Mesothelial cell of epicardium (in vitro differentiated cells): ENCODE measurements at regions not wholly inside any gene's neighbourhood (a gene's known extent, or its start where the extent isn't known, plus 50 kb on each side); places are given as distances from the start of the nearest gene placed in this dataset.

Source experiments
- DNase-seq, 2 experiments: peaks; one replicate each; pipeline ENCODE4 v3.0.0; 2021; ENCODE audit warnings: low spot score in 2 of 2; ENCODE audit not compliant: unreplicated experiment in 2 of 2
- H3K27ac Mint-ChIP-seq: 2 replicates; pipeline ENCODE4 v1.8.0; 2021; ENCODE audit warnings: mixed read lengths
- H3K27me3 Mint-ChIP-seq: 2 replicates; pipeline ENCODE4 v1.8.0; 2021; ENCODE audit warnings: low read depth, mixed read lengths
- H3K36me3 Mint-ChIP-seq: 2 replicates; pipeline ENCODE4 v1.8.0; 2021; ENCODE audit warnings: mixed read lengths
- H3K4me1 Mint-ChIP-seq: 2 replicates; pipeline ENCODE4 v1.8.0; 2021; ENCODE audit warnings: mixed read lengths
- H3K4me3 Mint-ChIP-seq: 2 replicates; pipeline ENCODE4 v1.8.0; 2021; ENCODE audit warnings: mild to moderate bottlenecking, moderate library complexity, mixed read lengths
- H3K9me3 Mint-ChIP-seq: 2 replicates; pipeline ENCODE4 v1.8.0; 2021; ENCODE audit warnings: mixed read lengths
- CTCF ChIP-seq: fragments of 200-600 bp; sonication (generic); IDR thresholded peaks from one replicate; pipeline ENCODE4 v1.5.0; 2021; ENCODE audit warnings: antibody characterized with exemption; ENCODE audit not compliant: unreplicated experiment

- no peak for DNase-seq
- Mint-ChIP-seq H3K36me3 (no peaks in the 10 kb centered on the region), H3K4me3 (no peak overlapping the region), H3K27me3 (peaks cover 38% of the 10 kb centered on the region), H3K9me3 (no peaks in the 10 kb centered on the region), H3K27ac (no peak overlapping the region), H3K4me1 (no peaks in the 10 kb centered on the region)
- TF ChIP-seq CTCF = no peak
Observed at GRCh38 chr18:47403317-47403716, 151.9 kb upstream of the SKOR2 start.

GRCh38 chr18:47399475-47399874 lies 148.0 kb upstream of the SKOR2 start:
- no peak for TF ChIP-seq CTCF

GRCh38 chr18:47397671-47398319 lies 146.3 kb upstream of the SKOR2 start:
- DNase-seq = no peak
- H3K27ac Mint-ChIP-seq = no peak overlapping the region
- no peaks in the 10 kb centered on the region for H3K9me3 Mint-ChIP-seq
- peak; percentile 49 for TF ChIP-seq CTCF
- H3K4me3 Mint-ChIP-seq = no peak overlapping the region
- no peaks in the 10 kb centered on the region for H3K36me3 Mint-ChIP-seq
- H3K27me3 Mint-ChIP-seq = peaks cover 49% of the 10 kb centered on the region
- H3K4me1 Mint-ChIP-seq = no peaks in the 10 kb centered on the region

More at GRCh38 chr18:47399475-47399874, 148.0 kb upstream of the SKOR2 start:
- Mint-ChIP-seq H3K36me3 (no peaks in the 10 kb centered on the region), H3K27ac (no peak overlapping the region), H3K27me3 (peaks cover 58% of the 10 kb centered on the region), H3K9me3 (no peaks in the 10 kb centered on the region), H3K4me1 (no peaks in the 10 kb centered on the region), H3K4me3 (no peak overlapping the region)
- DNase-seq = no peak

- Mint-ChIP-seq H3K36me3 (no peaks in the 10 kb centered on the region), H3K4me1 (peaks cover 2% of the 10 kb centered on the region), H3K27ac (no peak overlapping the region), H3K9me3 (no peaks in the 10 kb centered on the region), H3K27me3 (peaks cover 30% of the 10 kb centered on the region), H3K4me3 (no peak overlapping the region)
- DNase-seq = no peak
- TF ChIP-seq CTCF = no peak
Observed at GRCh38 chr18:47391665-47392064, 140.2 kb upstream of the SKOR2 start.

GRCh38 chr18:47390410-47391024 lies 139.1 kb upstream of the SKOR2 start:
- H3K36me3 Mint-ChIP-seq = no peaks in the 10 kb centered on the region
- peaks cover 2% of the 10 kb centered on the region for H3K4me1 Mint-ChIP-seq
- H3K4me3 Mint-ChIP-seq = no peak overlapping the region
- TF ChIP-seq CTCF = no peak
- H3K9me3 Mint-ChIP-seq = no peaks in the 10 kb centered on the region
- no peak for DNase-seq
- H3K27me3 Mint-ChIP-seq = peaks cover 26% of the 10 kb centered on the region
- no peak overlapping the region for H3K27ac Mint-ChIP-seq
